ENCODE measurements at regions not wholly inside any gene's neighbourhood (a gene's known extent, or its start where the extent isn't known, plus 50 kb on each side); places are given as distances from the start of the nearest gene placed in this dataset.

DNA sequence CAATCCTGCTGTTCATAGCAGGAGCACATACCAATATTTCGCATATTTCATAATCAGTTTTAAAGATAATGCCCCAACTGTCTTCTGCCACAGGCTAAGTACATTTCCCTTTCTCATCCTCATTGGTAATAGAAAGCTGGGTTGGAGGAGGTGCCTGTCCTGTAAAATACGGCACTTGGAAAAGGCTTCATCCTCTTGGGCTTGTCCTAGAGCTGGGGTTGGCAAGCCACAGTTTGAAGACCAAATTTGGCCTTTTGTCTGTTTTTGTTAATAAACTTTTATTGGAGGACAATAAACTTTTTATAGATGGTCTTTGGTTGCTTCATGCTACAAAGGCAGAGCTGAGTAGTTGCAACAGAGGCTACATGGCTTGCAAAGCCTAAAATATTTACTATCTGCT is 997.8 kb upstream of the CDH18 start:
- H3K4me3 Mint-ChIP-seq: no peak overlapping the region
- intact Hi-C loops (cut with micrococcal nuclease): no loop called here
- CTCF ChIA-PET (ENCODE audit: partially characterized antibody): no interaction called here
- H3K27me3 ChIP-seq (ENCODE audit: insufficient read depth, low read length): no peaks in the 10 kb centered on the region
- no peaks in the 10 kb centered on the region for H3K36me3 Mint-ChIP-seq
- DNase-seq: no peak
- no peaks in the 10 kb centered on the region for H3K36me3 ChIP-seq (ENCODE audit: insufficient read depth, low read length)
- no peaks in the 10 kb centered on the region for H3K4me1 Mint-ChIP-seq
- H3K4me1 ChIP-seq (ENCODE audit: insufficient read depth, low read length): no peaks in the 10 kb centered on the region
- POLR2A ChIA-PET (ENCODE audit: partially characterized antibody): no interaction called here
- H3K27ac ChIP-seq (ENCODE audit: low read depth, low read length): no peak overlapping the region
- H3K27ac Mint-ChIP-seq: no peak overlapping the region
- no peak overlapping the region for H3K4me3 ChIP-seq (ENCODE audit: low read length in 2 of 2)
- H3K9me3 ChIP-seq (ENCODE audit: control insufficient read depth in 1 of 2, low read length in 2 of 2): peaks cover 0 to 6% of the 10 kb centered on the region in 2 donors
- peaks cover 0 to 38% (median 19%) of the 10 kb centered on the region in 8 donors for H3K9me3 Mint-ChIP-seq
- H3K27me3 Mint-ChIP-seq: no peaks in the 10 kb centered on the region

DNA sequence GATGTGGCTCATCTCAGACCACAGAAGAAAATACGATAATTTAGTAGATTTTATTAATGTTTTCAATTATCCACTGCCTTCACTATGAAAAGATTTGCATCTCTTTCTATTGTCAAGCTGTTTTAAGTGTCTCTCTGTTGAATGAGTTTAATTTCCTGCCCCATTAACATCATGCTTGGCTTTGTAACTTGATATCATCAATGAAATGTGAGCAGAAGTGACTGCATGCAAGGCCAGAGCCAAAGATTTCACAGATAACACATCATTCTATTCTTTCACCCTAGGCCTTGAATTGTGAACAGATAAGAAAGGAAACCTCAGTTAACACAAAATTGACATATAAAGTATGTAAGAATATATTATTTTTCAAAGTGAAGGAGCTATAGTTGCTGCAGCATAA is 986.4 kb upstream of the CDH18 start:
- no peak overlapping the region for H3K27ac ChIP-seq (ENCODE audit: low read depth, low read length)
- ChIA-PET CTCF (ENCODE audit: partially characterized antibody) (interaction anchor here (0.8 kb wide), 1 partner anchor 11 kb away, joined by 3 read pairs; no protein-coding TSS in a partner anchor), POLR2A (ENCODE audit: partially characterized antibody) (no interaction called here)
- H3K9me3 ChIP-seq (ENCODE audit: control insufficient read depth in 1 of 2, low read length in 2 of 2): no peaks in the 10 kb centered on the region
- no peaks in the 10 kb centered on the region for H3K36me3 Mint-ChIP-seq
- DNase-seq: peak in 1 of 5 donors; percentile 13
- intact Hi-C loops (cut with micrococcal nuclease): no loop called here
- no peaks in the 10 kb centered on the region for H3K27me3 Mint-ChIP-seq
- no peaks in the 10 kb centered on the region for H3K4me1 Mint-ChIP-seq
- H3K4me3 Mint-ChIP-seq: no peak overlapping the region
- no peak overlapping the region for H3K4me3 ChIP-seq (ENCODE audit: low read length in 2 of 2)
- H3K36me3 ChIP-seq (ENCODE audit: insufficient read depth, low read length): no peaks in the 10 kb centered on the region
- no peaks in the 10 kb centered on the region for H3K27me3 ChIP-seq (ENCODE audit: insufficient read depth, low read length)
- peaks cover 0 to 19% (median 3%) of the 10 kb centered on the region in 8 donors for H3K9me3 Mint-ChIP-seq
- H3K27ac Mint-ChIP-seq: no peak overlapping the region
- H3K4me1 ChIP-seq (ENCODE audit: insufficient read depth, low read length): no peaks in the 10 kb centered on the region

DNA sequence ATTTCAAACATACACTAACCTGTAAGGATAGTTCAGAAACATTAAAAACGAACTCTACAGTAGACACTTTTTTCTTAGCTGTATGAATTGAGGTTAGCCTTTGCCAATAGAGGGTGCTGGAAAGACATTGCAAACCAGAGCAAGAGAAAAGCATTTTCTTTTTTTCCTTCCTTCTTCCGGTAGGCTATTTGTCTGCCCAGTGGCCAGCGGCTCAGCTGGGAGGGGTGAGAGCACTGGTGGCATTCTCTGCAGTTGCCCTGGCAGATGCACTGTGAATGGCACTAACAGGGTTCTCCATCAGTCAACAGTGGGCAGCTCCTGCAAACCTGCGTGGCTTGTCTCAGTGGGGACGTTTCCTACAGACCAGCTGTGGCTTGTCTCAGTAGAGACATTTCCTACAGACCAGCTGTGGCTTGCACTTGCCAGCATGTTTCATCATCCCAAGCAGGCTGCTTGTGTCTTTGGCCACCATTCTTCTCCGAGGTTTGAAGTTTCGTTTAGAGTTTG is 984.5 kb upstream of the CDH18 start:
- H3K4me1 ChIP-seq (ENCODE audit: insufficient read depth, low read length): no peaks in the 10 kb centered on the region
- Mint-ChIP-seq H3K27ac (no peak overlapping the region), H3K4me1 (no peaks in the 10 kb centered on the region), H3K27me3 (no peaks in the 10 kb centered on the region), H3K4me3 (no peak overlapping the region), H3K9me3 (peaks cover 0 to 22% (median 3%) of the 10 kb centered on the region in 8 donors), H3K36me3 (no peaks in the 10 kb centered on the region)
- H3K4me3 ChIP-seq (ENCODE audit: low read length in 2 of 2): no peak overlapping the region
- intact Hi-C loops (cut with micrococcal nuclease): no loop called here
- no peaks in the 10 kb centered on the region for H3K36me3 ChIP-seq (ENCODE audit: insufficient read depth, low read length)
- no peak overlapping the region for H3K27ac ChIP-seq (ENCODE audit: low read depth, low read length)
- ChIA-PET POLR2A (ENCODE audit: partially characterized antibody) (no interaction called here), CTCF (ENCODE audit: partially characterized antibody) (no interaction called here)
- no peaks in the 10 kb centered on the region for H3K27me3 ChIP-seq (ENCODE audit: insufficient read depth, low read length)
- DNase-seq: no peak
- no peaks in the 10 kb centered on the region for H3K9me3 ChIP-seq (ENCODE audit: control insufficient read depth in 1 of 2, low read length in 2 of 2)

DNA sequence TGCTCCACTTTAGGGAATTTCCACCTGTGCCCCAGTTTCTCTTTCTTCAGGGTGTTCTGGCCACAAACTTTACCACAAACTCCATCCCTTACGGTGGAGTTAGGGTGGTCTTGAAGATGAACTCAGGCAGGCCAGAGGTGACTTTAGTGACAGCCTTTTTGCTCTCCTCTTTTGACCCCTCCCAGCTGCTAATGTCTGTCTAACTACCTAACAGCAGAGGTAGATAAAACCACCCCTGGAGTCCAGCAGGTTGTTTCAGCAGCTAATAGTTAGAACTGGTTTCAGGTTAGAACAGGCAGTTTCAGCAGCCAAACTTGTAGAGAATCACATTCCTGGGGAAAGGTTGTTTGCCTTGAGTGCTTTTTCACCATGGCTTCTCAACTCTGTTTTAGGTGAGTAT is 971.3 kb upstream of the CDH18 start:
- DNase-seq: no peak
- Mint-ChIP-seq H3K9me3 (peaks cover 3 to 20% (median 8%) of the 10 kb centered on the region in 8 donors), H3K4me3 (no peak overlapping the region), H3K36me3 (no peaks in the 10 kb centered on the region), H3K27me3 (no peaks in the 10 kb centered on the region), H3K27ac (no peak overlapping the region), H3K4me1 (no peaks in the 10 kb centered on the region)
- ChIA-PET CTCF (ENCODE audit: partially characterized antibody) (no interaction called here), POLR2A (ENCODE audit: partially characterized antibody) (no interaction called here)
- Histone ChIP-seq H3K36me3 (ENCODE audit: insufficient read depth, low read length) (no peaks in the 10 kb centered on the region), H3K27me3 (ENCODE audit: insufficient read depth, low read length) (no peaks in the 10 kb centered on the region), H3K9me3 (ENCODE audit: control insufficient read depth in 1 of 2, low read length in 2 of 2) (no peaks in the 10 kb centered on the region), H3K4me3 (ENCODE audit: low read length in 2 of 2) (no peak overlapping the region), H3K4me1 (ENCODE audit: insufficient read depth, low read length) (no peaks in the 10 kb centered on the region), H3K27ac (ENCODE audit: low read depth, low read length) (no peak overlapping the region)
- intact Hi-C loops (cut with micrococcal nuclease): no loop called here

DNA sequence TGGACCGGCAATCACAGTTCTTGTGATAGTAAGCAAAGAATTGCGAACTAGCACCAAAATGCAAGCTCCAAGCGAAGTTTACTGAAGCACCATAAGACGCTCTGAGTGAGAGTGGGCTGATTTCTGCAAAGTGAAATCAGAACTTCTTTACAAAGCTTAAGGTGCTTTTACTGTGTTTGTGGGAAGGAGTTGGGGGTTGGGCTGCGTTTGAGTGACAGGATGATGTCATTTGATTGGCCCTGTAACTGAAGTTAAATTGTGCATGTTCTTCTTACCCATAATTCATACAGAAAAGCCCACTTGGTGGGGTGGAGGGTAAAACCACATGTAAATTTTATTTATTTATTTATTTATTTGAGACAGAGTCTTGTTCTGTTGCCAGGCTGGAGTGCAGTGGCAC is 970.6 kb upstream of the CDH18 start:
- Histone ChIP-seq H3K36me3 (ENCODE audit: insufficient read depth, low read length) (no peaks in the 10 kb centered on the region), H3K27ac (ENCODE audit: low read depth, low read length) (no peak overlapping the region), H3K4me3 (ENCODE audit: low read length in 2 of 2) (no peak overlapping the region), H3K9me3 (ENCODE audit: control insufficient read depth in 1 of 2, low read length in 2 of 2) (no peaks in the 10 kb centered on the region), H3K4me1 (ENCODE audit: insufficient read depth, low read length) (no peaks in the 10 kb centered on the region), H3K27me3 (ENCODE audit: insufficient read depth, low read length) (no peaks in the 10 kb centered on the region)
- no peak overlapping the region for H3K27ac Mint-ChIP-seq
- H3K36me3 Mint-ChIP-seq: no peaks in the 10 kb centered on the region
- no peak for DNase-seq
- intact Hi-C loops (cut with micrococcal nuclease): no loop called here
- CTCF ChIA-PET (ENCODE audit: partially characterized antibody): interaction anchor here (0.7 kb wide), 1 partner anchor 9 kb away, joined by 3 read pairs; no protein-coding TSS in a partner anchor
- no peak overlapping the region for H3K4me3 Mint-ChIP-seq
- H3K9me3 Mint-ChIP-seq: peaks cover 3 to 16% (median 8%) of the 10 kb centered on the region in 8 donors
- H3K27me3 Mint-ChIP-seq: no peaks in the 10 kb centered on the region
- POLR2A ChIA-PET (ENCODE audit: partially characterized antibody): no interaction called here
- H3K4me1 Mint-ChIP-seq: no peaks in the 10 kb centered on the region

DNA sequence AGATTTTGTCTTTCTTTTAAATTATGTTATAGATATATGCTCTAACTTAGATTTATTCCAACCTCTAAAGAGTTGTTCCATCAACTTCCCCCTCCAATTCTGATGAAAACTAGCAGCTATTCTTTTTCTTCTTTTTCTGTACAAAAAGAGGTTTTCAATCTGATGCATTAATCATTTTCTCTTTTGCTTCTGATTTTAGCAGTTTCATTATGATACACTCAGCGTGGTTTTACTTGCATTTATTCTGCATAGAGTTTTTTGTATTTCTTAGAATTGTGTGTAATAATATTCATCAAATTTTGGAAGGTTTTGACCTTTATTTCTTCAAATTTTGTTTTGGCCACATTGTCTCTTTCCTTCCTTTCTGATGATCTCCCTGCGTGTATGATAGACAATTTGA is 968.1 kb upstream of the CDH18 start:
- DNase-seq: no peak
- no peaks in the 10 kb centered on the region for H3K4me1 ChIP-seq (ENCODE audit: insufficient read depth, low read length)
- no peaks in the 10 kb centered on the region for H3K27me3 Mint-ChIP-seq
- no peaks in the 10 kb centered on the region for H3K4me1 Mint-ChIP-seq
- H3K9me3 ChIP-seq (ENCODE audit: control insufficient read depth in 1 of 2, low read length in 2 of 2): no peaks in the 10 kb centered on the region
- H3K4me3 ChIP-seq (ENCODE audit: low read length in 2 of 2): no peak overlapping the region
- H3K27ac ChIP-seq (ENCODE audit: low read depth, low read length): no peak overlapping the region
- no peaks in the 10 kb centered on the region for H3K36me3 Mint-ChIP-seq
- ChIA-PET POLR2A (ENCODE audit: partially characterized antibody) (no interaction called here), CTCF (ENCODE audit: partially characterized antibody) (no interaction called here)
- H3K9me3 Mint-ChIP-seq: peaks cover 3 to 15% (median 6%) of the 10 kb centered on the region in 8 donors
- H3K4me3 Mint-ChIP-seq: no peak overlapping the region
- intact Hi-C loops (cut with micrococcal nuclease): no loop called here
- no peaks in the 10 kb centered on the region for H3K36me3 ChIP-seq (ENCODE audit: insufficient read depth, low read length)
- H3K27me3 ChIP-seq (ENCODE audit: insufficient read depth, low read length): no peaks in the 10 kb centered on the region
- H3K27ac Mint-ChIP-seq: no peak overlapping the region

DNA sequence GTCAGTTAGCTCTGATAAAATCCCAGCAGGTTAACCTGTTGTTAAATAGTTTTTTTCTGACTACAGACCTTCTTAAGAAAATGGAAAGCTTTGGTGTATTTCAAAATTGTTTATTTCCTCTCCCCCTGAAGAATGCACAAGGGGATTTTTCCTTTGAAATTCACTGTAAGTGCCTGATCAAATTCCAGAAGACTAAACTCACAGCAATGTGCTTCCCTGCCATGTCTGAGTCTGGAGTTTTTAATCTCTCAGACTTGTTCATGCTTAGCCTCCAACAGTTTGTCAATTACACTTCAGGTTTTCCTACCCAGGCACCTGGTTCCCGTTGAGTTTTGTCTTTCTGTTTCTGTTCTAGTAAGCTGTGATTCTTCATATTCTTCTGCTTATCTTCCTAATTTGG is 961.6 kb upstream of the CDH18 start:
- no peaks in the 10 kb centered on the region for H3K27me3 Mint-ChIP-seq
- H3K27ac Mint-ChIP-seq: no peak overlapping the region
- no peaks in the 10 kb centered on the region for H3K4me1 Mint-ChIP-seq
- Histone ChIP-seq H3K27ac (ENCODE audit: low read depth, low read length) (no peak overlapping the region), H3K4me3 (ENCODE audit: low read length in 2 of 2) (no peak overlapping the region), H3K4me1 (ENCODE audit: insufficient read depth, low read length) (no peaks in the 10 kb centered on the region), H3K9me3 (ENCODE audit: control insufficient read depth in 1 of 2, low read length in 2 of 2) (no peaks in the 10 kb centered on the region), H3K27me3 (ENCODE audit: insufficient read depth, low read length) (no peaks in the 10 kb centered on the region), H3K36me3 (ENCODE audit: insufficient read depth, low read length) (no peaks in the 10 kb centered on the region)
- ChIA-PET POLR2A (ENCODE audit: partially characterized antibody) (no interaction called here), CTCF (ENCODE audit: partially characterized antibody) (interaction anchor here (1.1 kb wide), 1 partner anchor 9 kb away, joined by 3 read pairs; no protein-coding TSS in a partner anchor)
- no peaks in the 10 kb centered on the region for H3K36me3 Mint-ChIP-seq
- no peak for DNase-seq
- intact Hi-C loops (cut with micrococcal nuclease): no loop called here
- H3K9me3 Mint-ChIP-seq: peaks cover 0 to 11% (median 4%) of the 10 kb centered on the region in 8 donors
- no peak overlapping the region for H3K4me3 Mint-ChIP-seq

All from CD4-positive, alpha-beta memory T cell (primary cell).